ENCODE measurements at regions not wholly inside any gene's neighbourhood (a gene's known extent, or its start where the extent isn't known, plus 50 kb on each side); places are given as distances from the start of the nearest gene placed in this dataset.

DNA sequence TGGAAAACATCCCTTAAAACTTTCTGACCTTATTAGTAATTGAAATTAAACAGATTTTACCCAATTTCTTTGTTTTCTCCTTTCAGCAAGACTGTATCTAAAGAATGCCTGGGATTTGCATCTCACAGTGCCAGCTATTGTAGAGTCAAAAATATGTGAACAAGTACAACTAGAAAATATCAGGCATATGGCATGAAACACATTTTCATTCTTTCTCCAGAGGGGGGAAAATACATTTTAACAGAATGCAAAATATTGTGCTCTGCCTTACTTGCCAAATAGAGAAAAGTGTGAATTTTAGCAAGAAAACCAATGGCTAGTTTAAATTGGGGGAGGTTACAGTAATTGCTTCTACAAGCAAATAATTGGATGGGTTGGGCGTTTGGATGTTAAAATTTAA is 366.6 kb upstream of the FIGN start:
- DNase-seq: no peak

DNA sequence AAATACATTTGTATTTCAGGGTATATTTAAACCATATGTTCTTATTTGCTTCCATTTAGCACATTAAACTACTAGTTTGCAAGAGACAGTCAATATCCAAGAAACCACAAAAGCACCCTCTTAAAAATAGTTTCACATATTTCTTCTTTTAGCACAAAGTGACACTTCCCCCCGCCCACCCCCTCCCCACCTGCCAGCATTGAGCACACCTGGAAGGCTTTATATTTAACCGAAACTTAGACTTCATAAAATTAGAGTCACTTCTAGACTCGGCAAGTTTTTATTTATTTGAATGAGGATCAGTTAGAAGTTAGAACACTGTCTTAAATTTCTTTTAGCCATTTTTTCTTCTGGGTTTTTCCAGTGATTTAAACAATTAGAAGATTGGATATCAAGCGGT is 355.9 kb upstream of the FIGN start:
- DNase-seq: no peak

- DNase-seq: no peak
These were observed 354.7 kb upstream of the FIGN start for GRCh38 chr2:164090533-164090932.

- DNase-seq: no peak
These were observed 348.3 kb upstream of the FIGN start for GRCh38 chr2:164084066-164084465.

DNA sequence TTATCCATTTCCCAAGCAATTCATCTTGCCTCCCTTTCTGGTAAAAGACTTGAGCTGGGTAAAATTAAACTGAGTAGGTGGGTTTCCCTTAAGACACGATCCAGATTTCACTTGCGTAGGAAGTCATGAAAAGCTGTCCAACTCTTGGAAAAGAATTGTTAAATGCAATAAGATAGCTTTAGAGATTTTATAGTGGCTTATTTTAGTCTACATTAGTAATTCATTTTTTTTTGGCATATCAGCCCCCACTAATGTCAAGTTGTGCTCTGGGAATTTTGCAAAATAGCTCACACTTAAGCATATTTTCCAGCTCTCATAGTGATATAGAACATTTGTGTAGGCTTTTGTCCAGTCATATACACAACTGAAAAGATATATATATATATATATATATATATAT is 344.7 kb upstream of the FIGN start:
- peak in 1 of 58 donors; percentile 7 for DNase-seq

GRCh38 chr2:164079258-164079657 is 343.4 kb upstream of the FIGN start:
- no peak for DNase-seq

DNA sequence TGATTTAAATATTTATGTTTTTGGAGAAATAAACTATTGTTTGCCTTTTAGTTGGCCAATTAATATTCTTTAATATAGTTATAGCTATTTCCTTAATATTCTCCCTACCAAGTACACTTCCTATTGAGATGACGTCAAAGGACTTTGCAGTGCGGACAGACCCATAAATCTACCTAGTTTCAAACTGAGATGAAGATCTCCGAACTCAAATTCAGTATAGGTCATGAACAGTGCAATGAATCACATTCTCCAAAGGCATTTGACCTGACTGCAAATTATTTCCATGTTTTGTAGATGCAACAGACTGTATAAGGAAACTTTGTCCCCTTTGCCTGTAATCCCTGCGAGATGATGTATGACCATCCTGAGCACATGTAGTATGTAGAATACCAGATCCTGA is 342.6 kb upstream of the FIGN start:
- no peak for DNase-seq

GRCh38 chr2:164073101-164074074 is 337.6 kb upstream of the FIGN start:
- no peak for DNase-seq

DNA sequence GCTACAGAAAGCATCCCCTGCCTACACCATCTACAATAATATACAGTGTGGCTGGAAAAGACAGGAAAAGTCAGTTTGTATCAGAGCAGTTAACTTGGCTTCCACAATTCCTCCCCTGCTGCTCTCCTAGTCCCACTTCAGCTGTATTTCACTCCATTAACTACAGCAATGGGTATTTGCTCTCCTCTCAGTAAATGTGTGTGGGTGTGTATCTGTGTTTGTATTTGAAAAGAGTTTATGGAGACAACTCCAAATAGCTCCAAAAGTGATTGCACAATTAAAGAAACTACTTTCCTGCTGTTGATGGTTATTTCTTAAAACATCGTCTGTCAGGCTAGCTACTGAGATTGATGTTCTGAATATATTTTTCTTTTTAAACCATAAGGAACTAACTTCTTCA is 333.7 kb upstream of the FIGN start:
- DNase-seq: no peak

- no peak for DNase-seq
These were observed 332.3 kb upstream of the FIGN start for GRCh38 chr2:164068063-164068462.

GRCh38 chr2:164066095-164066494 is 330.3 kb upstream of the FIGN start:
- no peak for DNase-seq

- DNase-seq: no peak
These were observed 329.2 kb upstream of the FIGN start for GRCh38 chr2:164065038-164065437.

GRCh38 chr2:164061129-164061746 is 325.4 kb upstream of the FIGN start:
- peak in 14 of 58 donors; percentile 0 to 32 (median 4) for DNase-seq

DNA sequence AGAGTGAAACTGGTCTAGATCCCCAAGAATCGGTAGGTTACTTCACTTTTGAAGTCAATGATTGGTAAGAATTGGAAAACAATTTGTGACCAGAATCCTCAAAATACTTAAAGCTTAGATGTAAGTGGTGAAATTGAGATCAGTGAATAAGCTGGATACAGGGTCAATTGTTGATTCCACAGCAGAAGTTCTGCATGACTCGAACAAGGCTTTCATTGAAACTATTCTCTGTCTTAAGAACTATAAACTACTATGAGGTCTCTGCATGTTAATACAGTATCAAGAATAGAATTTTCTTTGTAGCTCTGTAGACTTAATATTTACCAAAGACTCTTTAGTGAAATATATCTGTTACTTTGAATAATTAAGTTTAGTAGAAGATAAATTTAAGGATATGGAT is 324.2 kb upstream of the FIGN start:
- DNase-seq: no peak

DNA sequence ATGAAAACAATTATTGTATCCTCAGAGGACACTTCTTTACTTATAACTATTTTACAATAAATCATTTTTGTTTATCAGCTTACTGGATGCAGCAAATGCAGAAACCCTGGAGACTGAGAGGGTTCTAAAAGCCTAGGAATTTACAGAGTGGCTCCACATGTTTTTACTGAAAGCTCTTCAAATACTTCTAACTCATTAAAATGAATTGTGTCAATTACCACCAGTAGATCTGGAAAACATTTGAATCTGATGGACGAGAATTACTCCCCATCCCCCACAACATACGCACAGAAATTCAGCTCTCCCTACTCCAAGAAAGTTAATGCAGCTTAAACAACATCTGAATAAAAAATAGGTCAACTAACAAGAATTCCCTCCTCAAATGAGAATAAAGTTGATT is 319.8 kb upstream of the FIGN start:
- DNase-seq: no peak

- DNase-seq: no peak
These were observed 318.8 kb upstream of the FIGN start for GRCh38 chr2:164054651-164055050.

DNA sequence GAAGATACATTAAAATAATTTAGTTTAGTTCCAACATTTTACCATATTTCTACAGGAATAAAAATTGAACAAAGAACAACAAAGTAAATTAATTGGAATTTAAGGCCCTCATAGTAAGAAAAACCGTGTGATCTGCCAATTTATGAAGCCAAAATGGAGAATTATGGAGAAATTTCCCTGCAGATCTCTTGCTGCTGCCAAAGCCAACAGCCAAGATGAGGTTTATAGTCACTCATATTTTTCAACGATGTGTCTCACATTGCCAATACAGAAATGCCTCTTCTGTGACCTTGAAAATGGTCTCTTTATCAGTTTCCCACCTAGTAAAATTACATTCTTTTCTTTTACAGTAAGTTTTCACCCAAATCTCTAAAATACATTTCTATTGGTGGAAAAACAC is 317.2 kb upstream of the FIGN start:
- no peak for DNase-seq

- no peak for DNase-seq
These were observed 316.2 kb upstream of the FIGN start for GRCh38 chr2:164052006-164052405.

- no peak for DNase-seq
These were observed 312.9 kb upstream of the FIGN start for GRCh38 chr2:164048729-164049128.

DNA sequence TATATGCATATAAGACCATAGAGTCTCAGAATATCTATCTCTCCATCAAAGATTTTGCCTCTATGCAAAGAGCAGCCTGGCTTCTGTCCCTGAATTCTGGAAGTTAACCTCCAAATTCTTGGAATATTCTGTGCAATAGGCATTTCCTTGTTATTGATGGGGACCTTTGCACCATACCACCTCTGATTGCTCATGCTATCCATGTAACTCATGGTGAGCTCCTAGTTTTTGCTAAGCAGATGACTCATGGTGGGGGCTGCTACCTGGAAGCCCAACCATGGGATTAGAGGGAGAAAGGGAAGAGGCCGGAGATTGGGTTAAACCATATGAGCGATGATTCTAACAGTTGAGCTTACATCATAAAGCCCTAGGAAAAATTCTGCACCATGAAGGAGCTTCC is 310.2 kb upstream of the FIGN start:
- no peak for DNase-seq

DNA sequence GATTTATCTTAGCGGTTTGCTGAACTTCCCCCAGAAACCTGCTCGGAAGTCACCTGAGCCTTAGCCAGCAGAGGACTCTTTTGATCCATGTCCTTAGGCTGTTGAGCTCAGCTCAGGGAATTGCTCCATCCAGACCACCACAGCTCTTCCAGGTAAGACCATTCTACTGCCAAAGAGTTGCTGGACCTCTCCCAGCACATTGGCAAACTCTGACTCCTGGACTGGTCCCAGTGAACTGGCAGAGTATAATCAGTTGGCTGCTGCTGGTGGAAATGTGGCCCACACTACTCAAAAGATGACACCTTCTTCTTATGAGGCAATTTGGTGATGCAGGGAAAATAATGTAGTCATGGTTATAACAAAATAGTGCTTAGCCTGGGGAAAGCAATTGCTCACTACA is 308.8 kb upstream of the FIGN start:
- peak in 1 of 58 donors; percentile 7 for DNase-seq

GRCh38 chr2:164039270-164039669 is 303.5 kb upstream of the FIGN start:
- no peak for DNase-seq

DNA sequence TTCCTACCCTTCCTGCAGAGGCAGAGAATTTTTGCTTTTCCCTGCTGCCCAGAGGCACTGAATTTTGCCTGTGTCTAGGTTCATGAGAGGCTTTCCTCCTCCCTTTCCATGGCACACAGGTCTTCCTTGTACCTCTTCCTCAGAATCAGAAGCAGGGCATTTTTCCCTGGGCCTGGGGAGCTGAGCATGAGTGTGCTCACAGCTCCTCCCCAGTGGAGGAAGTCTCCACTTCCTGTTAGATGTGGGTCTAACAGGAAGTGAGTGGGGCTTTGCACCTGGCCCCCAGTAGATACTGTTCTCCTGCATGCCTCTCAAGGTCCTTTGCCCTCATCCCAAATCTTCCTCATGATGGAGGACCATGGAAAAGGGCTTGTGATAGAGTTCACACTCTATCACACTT is 297.2 kb upstream of the FIGN start:
- no peak for DNase-seq

Data from anterior cingulate cortex (tissue), 58 donors.